ENCODE measurements at regions not wholly inside any gene's neighbourhood (a gene's known extent, or its start where the extent isn't known, plus 50 kb on each side); places are given as distances from the start of the nearest gene placed in this dataset.

GRCh38 chr6:33947047-33947446 lies 143.2 kb upstream of the MLN start:
- Mint-ChIP-seq H3K4me3 (ENCODE audit: low read depth) (no peak overlapping the region), H3K27ac (no peak overlapping the region), H3K36me3 (ENCODE audit: insufficient read depth) (no peaks in the 10 kb centered on the region), H3K4me1 (ENCODE audit: low read depth) (no peaks in the 10 kb centered on the region), H3K27me3 (peaks cover 28% of the 10 kb centered on the region), H3K9me3 (ENCODE audit: low read depth) (no peaks in the 10 kb centered on the region)
- DNase-seq (ENCODE audit: low spot score, unreplicated experiment) = no peak
- no peak for TF ChIP-seq CTCF (IDR thresholded peaks at IDR 0.05; ENCODE audit: unreplicated experiment)

GRCh38 chr6:33945931-33946330 lies 142.1 kb upstream of the MLN start:
- no peak for DNase-seq (ENCODE audit: low spot score, unreplicated experiment)
- Mint-ChIP-seq H3K9me3 (ENCODE audit: low read depth) (no peaks in the 10 kb centered on the region), H3K4me1 (ENCODE audit: low read depth) (no peaks in the 10 kb centered on the region), H3K27me3 (peaks cover 30% of the 10 kb centered on the region), H3K27ac (peak overlapping the region; percentile 14), H3K36me3 (ENCODE audit: insufficient read depth) (no peaks in the 10 kb centered on the region), H3K4me3 (ENCODE audit: low read depth) (no peak overlapping the region)
- TF ChIP-seq CTCF (IDR thresholded peaks at IDR 0.05; ENCODE audit: unreplicated experiment) = no peak

GRCh38 chr6:33944686-33945411 lies 141.0 kb upstream of the MLN start:
- no peak for DNase-seq (ENCODE audit: low spot score, unreplicated experiment)
- H3K27ac Mint-ChIP-seq = no peak overlapping the region
- H3K27me3 Mint-ChIP-seq = peaks cover 40% of the 10 kb centered on the region

GRCh38 chr6:33936886-33937285 lies 133.1 kb upstream of the MLN start:
- Mint-ChIP-seq H3K36me3 (ENCODE audit: insufficient read depth) (no peaks in the 10 kb centered on the region), H3K27ac (no peak overlapping the region), H3K27me3 (peaks cover 48% of the 10 kb centered on the region), H3K4me3 (ENCODE audit: low read depth) (no peak overlapping the region), H3K4me1 (ENCODE audit: low read depth) (peaks cover 2% of the 10 kb centered on the region), H3K9me3 (ENCODE audit: low read depth) (no peaks in the 10 kb centered on the region)
- DNase-seq (ENCODE audit: low spot score, unreplicated experiment) = no peak
- no peak for TF ChIP-seq CTCF (IDR thresholded peaks at IDR 0.05; ENCODE audit: unreplicated experiment)

More at GRCh38 chr6:33944686-33945411, 141.0 kb upstream of the MLN start:
- H3K4me1 Mint-ChIP-seq (ENCODE audit: low read depth) = no peaks in the 10 kb centered on the region
- H3K36me3 Mint-ChIP-seq (ENCODE audit: insufficient read depth) = no peaks in the 10 kb centered on the region
- TF ChIP-seq CTCF (IDR thresholded peaks at IDR 0.05; ENCODE audit: unreplicated experiment) = no peak
- no peaks in the 10 kb centered on the region for H3K9me3 Mint-ChIP-seq (ENCODE audit: low read depth)
- H3K4me3 Mint-ChIP-seq (ENCODE audit: low read depth) = no peak overlapping the region

GRCh38 chr6:33935439-33936080 lies 131.8 kb upstream of the MLN start:
- H3K27ac Mint-ChIP-seq = no peak overlapping the region
- DNase-seq (ENCODE audit: low spot score, unreplicated experiment) = no peak

More at GRCh38 chr6:33935439-33936080, 131.8 kb upstream of the MLN start:
- H3K27me3 Mint-ChIP-seq = peaks cover 46% of the 10 kb centered on the region
- H3K4me1 Mint-ChIP-seq (ENCODE audit: low read depth) = peaks cover 2% of the 10 kb centered on the region
- TF ChIP-seq CTCF (IDR thresholded peaks at IDR 0.05; ENCODE audit: unreplicated experiment) = no peak
- H3K9me3 Mint-ChIP-seq (ENCODE audit: low read depth) = no peaks in the 10 kb centered on the region
- no peak overlapping the region for H3K4me3 Mint-ChIP-seq (ENCODE audit: low read depth)
- H3K36me3 Mint-ChIP-seq (ENCODE audit: insufficient read depth) = no peaks in the 10 kb centered on the region
